SH-SY5Y (cell line): ENCODE measurements at regions not wholly inside any gene's neighbourhood (a gene's known extent, or its start where the extent isn't known, plus 50 kb on each side); places are given as distances from the start of the nearest gene placed in this dataset.
A peak's percentile ranks its signal among the peaks of the same experiment; 100 is the strongest.

Source experiments
- GATA2 ChIP-seq: IDR thresholded peaks from 2 replicates; pipeline ENCODE4 v1.6.1; 2011; ENCODE audit warnings: mild to moderate bottlenecking, low read depth, low read length
- GATA3 ChIP-seq: IDR thresholded peaks from 2 replicates; pipeline ENCODE4 v1.6.1; 2011; ENCODE audit warnings: low read depth, mild to moderate bottlenecking, low read length, moderate library complexity

GRCh38 chr4:147102596-147102995 is 156.9 kb upstream of the TTC29 start:
- TF ChIP-seq GATA2, result no peak
- no peak for TF ChIP-seq GATA3

DNA sequence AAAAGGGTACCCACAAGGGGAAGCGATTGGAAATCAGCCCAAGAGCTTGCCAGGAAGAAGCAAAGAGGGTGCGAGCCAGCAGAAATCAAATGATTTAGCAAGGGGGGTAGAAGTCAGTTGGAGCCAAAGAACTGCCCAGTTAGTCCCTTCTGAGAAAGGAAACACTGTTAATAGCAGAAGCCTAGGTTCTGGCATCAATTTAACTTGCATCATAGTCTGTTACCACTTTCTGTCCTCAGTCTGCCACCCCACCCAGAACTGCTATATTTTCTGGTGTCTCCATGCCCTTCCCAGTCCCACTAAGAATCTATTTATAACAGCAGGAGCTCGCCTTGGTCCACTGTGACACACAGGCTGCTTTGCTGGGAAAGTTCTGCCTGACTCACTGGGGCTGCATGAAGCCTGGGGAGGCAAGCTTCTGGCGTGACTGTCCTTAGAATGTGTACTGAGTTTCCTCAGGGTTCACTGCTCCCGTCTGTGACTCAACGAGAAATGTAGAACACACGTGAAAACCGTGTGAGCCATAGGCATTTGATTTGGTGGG is 157.8 kb upstream of the TTC29 start:
- TF ChIP-seq GATA2, result no peak
- TF ChIP-seq GATA3, result no peak

DNA sequence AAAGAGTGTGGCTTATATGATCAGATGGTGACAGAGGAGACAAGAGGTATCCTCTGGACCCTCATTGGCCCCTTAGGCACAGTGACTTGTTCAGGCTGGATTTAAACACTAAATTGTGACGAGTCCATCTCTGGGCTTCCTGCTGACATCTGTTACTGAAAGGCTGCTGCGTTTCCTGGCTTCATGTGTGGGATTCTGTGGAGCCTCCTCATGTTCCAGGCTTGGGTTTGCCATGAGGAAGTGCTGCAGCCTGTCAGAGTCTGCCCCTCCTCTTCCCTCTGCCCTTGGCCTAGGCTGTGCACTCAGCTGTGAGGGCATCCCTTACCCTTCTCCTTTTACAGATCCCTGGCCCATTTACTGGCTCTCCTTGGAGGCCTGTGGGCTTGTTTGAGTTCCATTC is 159.1 kb upstream of the TTC29 start:
- no peak for TF ChIP-seq GATA2
- no peak for TF ChIP-seq GATA3

DNA sequence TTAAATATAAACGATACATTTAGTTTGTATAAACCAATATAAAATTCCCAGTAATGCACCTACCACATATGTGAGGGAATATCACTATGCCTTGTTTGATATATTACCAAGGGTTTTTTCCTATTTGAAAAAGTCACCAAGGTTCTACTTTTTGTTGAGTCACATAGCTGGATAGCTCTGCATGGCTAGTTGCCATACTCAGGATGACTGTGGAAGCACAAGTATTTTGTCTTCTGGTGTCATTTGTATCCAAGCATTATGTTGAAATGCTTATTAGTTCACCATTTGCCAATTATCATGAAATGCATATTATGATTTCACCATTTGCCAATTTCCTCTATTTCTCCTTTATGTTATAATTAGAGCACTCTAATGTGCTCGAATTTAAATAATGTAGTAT is 162.7 kb upstream of the TTC29 start:
- TF ChIP-seq GATA2 (no peak), GATA3 (no peak)

DNA sequence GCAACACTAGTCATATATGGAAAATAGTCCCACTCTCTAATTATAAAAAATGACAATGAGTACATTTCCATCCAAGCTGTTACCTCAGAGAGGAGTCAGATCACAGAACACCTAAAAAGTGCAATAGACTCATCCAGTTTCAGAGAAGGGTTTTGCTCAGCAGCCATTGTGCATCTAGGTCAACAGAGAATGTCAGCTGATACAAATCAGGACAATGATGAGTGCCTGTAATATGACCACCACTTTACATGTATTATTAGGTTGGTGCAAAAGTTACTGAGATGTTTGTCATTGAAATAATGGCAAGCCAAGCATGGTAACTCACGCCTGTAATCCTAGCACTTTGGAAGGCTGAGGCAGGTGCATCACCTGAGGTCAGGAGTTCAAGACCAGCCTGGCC is 164.1 kb upstream of the TTC29 start:
- TF ChIP-seq GATA2 (no peak), GATA3 (no peak)

DNA sequence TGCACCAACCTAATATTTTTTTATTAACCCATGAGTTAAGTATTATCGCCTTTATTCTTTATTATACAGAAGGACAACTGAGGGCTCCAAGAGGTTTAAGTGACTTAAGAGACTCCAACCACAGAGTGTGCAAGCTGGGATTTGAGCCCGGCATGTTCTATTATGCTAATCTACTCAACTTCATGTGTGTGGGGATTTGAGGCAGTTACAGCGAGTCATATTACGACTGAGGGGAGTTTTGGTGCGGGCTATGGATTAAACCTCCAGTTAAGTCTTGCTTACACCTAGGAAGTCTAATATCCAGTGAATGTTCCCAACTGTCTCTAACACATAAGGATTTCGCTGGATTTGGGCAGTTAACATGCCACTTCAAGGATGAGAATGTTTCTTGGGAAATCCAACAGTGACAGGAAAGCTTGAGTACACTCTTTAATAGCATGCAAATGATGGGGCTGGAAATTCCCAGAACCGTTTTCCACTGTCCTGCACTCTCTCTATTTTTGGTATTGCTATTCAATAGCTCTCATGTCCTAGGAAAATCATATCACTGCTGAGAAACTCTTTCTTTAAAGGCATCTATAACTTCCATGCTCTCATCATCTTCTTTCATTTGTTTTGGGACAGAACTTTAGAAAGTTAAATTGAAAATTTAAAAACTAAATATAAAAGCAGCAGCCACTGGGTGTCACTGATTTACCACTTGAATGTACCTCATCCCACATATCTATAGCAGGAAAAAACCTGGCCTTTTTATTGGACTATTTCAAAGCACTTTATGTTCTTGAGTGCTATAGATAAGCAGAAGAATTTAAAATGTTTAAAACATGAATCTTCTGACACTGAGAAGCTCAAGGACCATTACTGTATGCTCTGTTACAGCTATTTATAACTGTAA is 165.1 kb upstream of the TTC29 start:
- no peak for TF ChIP-seq GATA2

GRCh38 chr4:147117431-147117830 is 171.8 kb upstream of the TTC29 start:
- TF ChIP-seq GATA3 (no peak), GATA2 (peak; percentile 29; the same call in 1 of the 2 replicates)

- no peak for TF ChIP-seq GATA2
- no peak for TF ChIP-seq GATA3
Observed at GRCh38 chr4:147118528-147118927, 172.9 kb upstream of the TTC29 start.

DNA sequence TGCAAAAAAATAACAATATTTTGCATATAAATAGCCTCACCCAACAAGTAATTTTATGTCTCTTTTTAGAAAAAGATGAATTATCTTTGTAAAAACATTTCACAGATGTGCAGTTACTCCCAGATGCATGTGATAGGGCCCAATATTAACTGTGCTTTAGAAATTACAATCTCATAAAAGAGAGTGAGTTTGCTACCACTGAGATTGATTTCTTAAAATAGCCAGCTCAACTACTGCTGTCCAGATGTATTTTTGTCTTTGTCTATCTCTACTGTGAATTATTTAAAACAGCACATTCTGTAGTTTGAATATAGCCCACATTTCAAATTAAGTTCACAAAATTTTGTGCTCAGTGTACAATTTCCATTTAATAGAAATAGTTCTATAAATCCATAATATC is 177.0 kb upstream of the TTC29 start:
- no peak; the same call in 1 of the 2 replicates for TF ChIP-seq GATA3
- no peak for TF ChIP-seq GATA2

- TF ChIP-seq GATA3, result no peak
- no peak for TF ChIP-seq GATA2
Observed at GRCh38 chr4:147123146-147123545, 177.5 kb upstream of the TTC29 start.

DNA sequence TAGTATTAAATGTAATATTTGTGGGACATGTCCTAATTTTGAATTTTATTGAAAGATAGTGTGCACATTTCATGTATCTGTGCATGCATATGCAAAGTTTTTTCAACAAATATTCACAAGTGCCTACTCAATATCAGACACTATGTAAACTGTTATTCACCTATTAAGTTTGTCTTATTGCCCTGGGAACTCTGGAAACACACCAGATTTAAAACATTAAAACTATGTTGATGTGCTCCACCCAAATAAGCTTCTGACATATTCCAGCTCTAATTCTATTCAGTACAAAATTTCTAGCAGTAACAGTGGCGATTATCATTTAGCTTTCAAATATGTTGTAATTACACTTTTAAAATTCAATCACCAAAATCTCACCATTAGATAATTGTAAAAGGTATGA is 183.1 kb upstream of the TTC29 start:
- TF ChIP-seq GATA3 (no peak), GATA2 (no peak)

DNA sequence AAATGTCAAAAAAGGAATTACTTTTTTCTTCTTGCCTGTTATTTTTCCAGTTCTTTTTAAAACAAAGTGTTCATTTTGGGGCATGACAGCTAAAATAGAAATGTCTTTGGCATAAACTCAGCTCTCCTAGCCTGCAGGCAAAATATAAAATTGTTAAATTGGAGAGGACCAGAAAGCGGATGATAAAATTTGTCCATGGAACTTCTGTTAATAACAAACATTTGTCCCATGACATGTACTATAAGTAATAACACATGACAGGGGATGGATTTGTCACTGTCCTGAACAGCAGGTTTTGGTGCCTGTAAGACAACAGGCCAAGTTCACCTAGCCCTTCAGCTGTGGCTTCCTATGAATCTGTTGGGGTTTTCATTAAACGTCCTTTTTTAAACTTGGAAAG is 184.0 kb upstream of the TTC29 start:
- TF ChIP-seq GATA2 (no peak), GATA3 (no peak)

DNA sequence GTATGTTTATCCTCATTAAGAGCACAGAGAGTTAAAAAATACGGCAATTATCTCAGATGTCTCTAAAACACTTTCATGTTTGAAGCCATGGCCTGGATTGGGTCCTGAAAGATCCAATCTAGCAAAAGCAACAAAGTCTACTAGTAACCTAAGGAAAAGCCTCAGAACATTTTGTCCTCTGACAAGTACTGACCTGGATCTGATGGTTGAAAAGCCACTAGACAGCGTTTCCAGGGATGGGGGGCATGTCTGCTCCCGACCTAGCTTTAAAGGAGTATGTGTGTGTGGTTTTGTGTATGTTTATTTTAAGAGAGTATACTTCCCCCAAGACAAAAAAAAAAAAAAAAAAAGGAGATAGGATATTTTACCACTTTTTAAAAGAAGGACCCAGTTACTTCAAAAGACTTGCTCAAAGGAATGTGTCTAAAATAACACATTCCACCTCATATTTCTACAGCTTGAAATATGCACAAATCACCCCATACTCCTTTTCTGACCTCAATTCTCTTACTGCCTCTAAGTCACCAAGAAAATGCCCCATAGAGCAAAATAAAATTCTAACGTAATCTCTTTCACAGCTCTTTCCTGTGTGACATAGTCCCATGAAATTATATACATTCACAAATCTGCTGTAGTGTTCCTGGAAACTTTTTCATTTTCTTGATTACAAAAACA is 189.0 kb upstream of the TTC29 start:
- no peak for TF ChIP-seq GATA2
- no peak for TF ChIP-seq GATA3

- TF ChIP-seq GATA2, result no peak
- no peak for TF ChIP-seq GATA3
Observed at GRCh38 chr4:147136310-147136709, 190.6 kb upstream of the TTC29 start.

GRCh38 chr4:147136751-147137150 is 191.1 kb upstream of the TTC29 start:
- TF ChIP-seq GATA2 (no peak), GATA3 (no peak)
